ENCODE measurements at regions not wholly inside any gene's neighbourhood (a gene's known extent, or its start where the extent isn't known, plus 50 kb on each side); places are given as distances from the start of the nearest gene placed in this dataset.

- ChIA-PET POLR2A (no interaction called here), CTCF (interaction anchor here (0.6 to 1.0 kb wide), 3 partner anchors 10 to 49 kb away, joined by 3 to 4 read pairs (median 3); no protein-coding TSS in a partner anchor)
- Histone ChIP-seq H3K9me3 (replicated peaks; ENCODE audit: control insufficient read depth, insufficient read depth, low read length) (no peaks in the 10 kb centered on the region), H3K4me3 (replicated peaks in 1 of 3; ENCODE audit: insufficient read depth in 1 of 3, low read depth in 1 of 3, low read length in 3 of 3) (no peak overlapping the region), H3K27ac (ENCODE audit: insufficient read depth, low read depth, low read length) (no peak overlapping the region), H3K9me1 (replicated peaks; ENCODE audit: control insufficient read depth, extremely low read depth, insufficient read depth, low read length) (no peaks in the 10 kb centered on the region), H3K36me3 (ENCODE audit: control insufficient read depth in 2 of 2, extremely low read depth in 1 of 2, insufficient read depth in 2 of 2, low read length in 2 of 2) (no peaks in the 10 kb centered on the region), H3K9ac (replicated peaks; ENCODE audit: extremely low read depth, insufficient read depth, low read length) (no peak overlapping the region), H2AFZ (ENCODE audit: low read depth, low read length) (no peak overlapping the region), H3K79me2 (ENCODE audit: control insufficient read depth, insufficient read depth, low read length) (no peaks in the 10 kb centered on the region), H3K4me2 (ENCODE audit: insufficient read depth, low read length) (no peak overlapping the region), H3K27me3 (ENCODE audit: control insufficient read depth in 2 of 2, insufficient read depth in 2 of 2, low read length in 2 of 2) (peaks cover 39 to 43% of the 10 kb centered on the region in 2 experiments), H4K20me1 (replicated peaks; ENCODE audit: control insufficient read depth, extremely low read depth, insufficient read depth, low read length) (no peaks in the 10 kb centered on the region), H3K4me1 (ENCODE audit: control insufficient read depth, extremely low read depth, insufficient read depth, low read length) (no peaks in the 10 kb centered on the region)
- no peak for DNase-seq (ENCODE audit: low read depth, low spot score)
- FAIRE-seq = no peak
- BruUV-seq (replicated peaks) = no TSS peak
- intact Hi-C loops (cut with micrococcal nuclease) (no loop called here), dilution Hi-C loops (cut with MboI; ENCODE audit: extremely low pct_ligation_motif_present, low sequenced_read_pairs) (no loop called here)
- no peak for TF ChIP-seq EZH2 (IDR thresholded peaks at IDR 0.05; ENCODE audit: borderline replicate concordance, low read depth, low read length, severe bottlenecking)
- TF ChIP-seq JUN (IDR thresholded peaks at IDR 0.05; ENCODE audit: borderline replicate concordance, insufficient read depth, insufficient read length, low read depth) = no peak
- no peak for TF ChIP-seq POLR2AphosphoS5 (IDR thresholded peaks at IDR 0.05; ENCODE audit: insufficient read depth, low read depth, low read length)
These were observed 85.8 kb downstream of the HIF1AN start for GRCh38 chr10:100621360-100622205.

GRCh38 chr10:100622946-100623345 lies 87.2 kb downstream of the HIF1AN start:
- no peaks in the 10 kb centered on the region for H3K79me2 ChIP-seq (ENCODE audit: control insufficient read depth, insufficient read depth, low read length)
- no peak overlapping the region for H3K9ac ChIP-seq (replicated peaks; ENCODE audit: extremely low read depth, insufficient read depth, low read length)
- no peak for DNase-seq (ENCODE audit: low read depth, low spot score)
- H3K4me1 ChIP-seq (ENCODE audit: control insufficient read depth, extremely low read depth, insufficient read depth, low read length) = no peaks in the 10 kb centered on the region
- no peaks in the 10 kb centered on the region for H4K20me1 ChIP-seq (replicated peaks; ENCODE audit: control insufficient read depth, extremely low read depth, insufficient read depth, low read length)
- H3K27me3 ChIP-seq (ENCODE audit: control insufficient read depth in 2 of 2, insufficient read depth in 2 of 2, low read length in 2 of 2) = peaks cover 39 to 44% of the 10 kb centered on the region in 2 experiments
- H2AFZ ChIP-seq (ENCODE audit: low read depth, low read length) = no peak overlapping the region
- H3K9me1 ChIP-seq (replicated peaks; ENCODE audit: control insufficient read depth, extremely low read depth, insufficient read depth, low read length) = no peaks in the 10 kb centered on the region
- BruUV-seq (replicated peaks) = no TSS peak
- CTCF ChIA-PET = no interaction called here
- no peak overlapping the region for H3K4me2 ChIP-seq (ENCODE audit: insufficient read depth, low read length)
- H3K27ac ChIP-seq (ENCODE audit: insufficient read depth, low read depth, low read length) = no peak overlapping the region
- FAIRE-seq = no peak
- no peaks in the 10 kb centered on the region for H3K9me3 ChIP-seq (replicated peaks; ENCODE audit: control insufficient read depth, insufficient read depth, low read length)
- dilution Hi-C loops (cut with MboI; ENCODE audit: extremely low pct_ligation_motif_present, low sequenced_read_pairs) = no loop called here
- POLR2A ChIA-PET = no interaction called here
- no peak for TF ChIP-seq GATA2 (IDR thresholded peaks at IDR 0.05; ENCODE audit: insufficient read depth, insufficient read length, low read depth, low read length)
- TF ChIP-seq MAX (IDR thresholded peaks at IDR 0.05; ENCODE audit: insufficient read depth, insufficient read length) = no peak
- no peak for TF ChIP-seq POLR2A (IDR thresholded peaks at IDR 0.05; ENCODE audit: low read depth, low read length)
- no peak for TF ChIP-seq MYC (IDR thresholded peaks at IDR 0.05; ENCODE audit: low read depth, low read length)
- no peak for TF ChIP-seq EZH2 (IDR thresholded peaks at IDR 0.05; ENCODE audit: borderline replicate concordance, low read depth, low read length, severe bottlenecking)
- no peak for TF ChIP-seq FOS (IDR thresholded peaks at IDR 0.05; ENCODE audit: borderline replicate concordance, insufficient read depth, low read length)
- no peak for TF ChIP-seq POLR2AphosphoS5 (IDR thresholded peaks at IDR 0.05; ENCODE audit: insufficient read depth, low read depth, low read length)
- no peak for TF ChIP-seq JUN (IDR thresholded peaks at IDR 0.05; ENCODE audit: borderline replicate concordance, insufficient read depth, insufficient read length, low read depth)
- no peaks in the 10 kb centered on the region for H3K36me3 ChIP-seq (ENCODE audit: control insufficient read depth in 2 of 2, extremely low read depth in 1 of 2, insufficient read depth in 2 of 2, low read length in 2 of 2)
- no peak overlapping the region for H3K4me3 ChIP-seq (replicated peaks in 1 of 3; ENCODE audit: insufficient read depth in 1 of 3, low read depth in 1 of 3, low read length in 3 of 3)
- intact Hi-C loops (cut with micrococcal nuclease) = no loop called here

All from endothelial cell of umbilical vein (primary cell).